Panc1 (cell line): ENCODE measurements at regions not wholly inside any gene's neighbourhood (a gene's known extent, or its start where the extent isn't known, plus 50 kb on each side); places are given as distances from the start of the nearest gene placed in this dataset.

Source experiments
- ATAC-seq: fragments of 200-7000 bp; cut with Tn5 transposase; 2 replicates; pipeline ENCODE4 v1.9.1; 2020; ENCODE audit warnings: mild to moderate bottlenecking, moderate library complexity
- BruUV-seq: library from RNA; stranded (reverse); fragments of 400-500 nt; replicated peaks from 2 replicates; lab custom pipeline; 2021; lab: Mats Ljungman, UMichigan
- CTCF ChIA-PET: fragments of 300-600 bp; sonication (Branson Sonifier 250); formaldehyde crosslinking; loops from one replicate; lab custom pipeline; 2022; ENCODE audit warnings: antibody characterized with exemption; lab: Charles Lee
- POLR2A ChIA-PET: fragments of 300-600 bp; sonication (Branson Sonifier 250); formaldehyde crosslinking; loops from one replicate; lab custom pipeline; 2022; ENCODE audit warnings: antibody characterized with exemption; lab: Charles Lee
- DNase-seq: peaks from one replicate; pipeline ENCODE4 v3.0.0-alpha.2; 2010; ENCODE audit warnings: low read depth, low spot score
- H3K27ac ChIP-seq: 2 replicates; pipeline ENCODE4 v1.5.1; 2011; ENCODE audit warnings: mild to moderate bottlenecking, low read length, inconsistent platforms
- H3K27me3 ChIP-seq: fragments of 200-500 bp; sonication (Bioruptor generic); 2 replicates; pipeline ENCODE4 v1.6.0; 2014; ENCODE audit warnings: low read length, inconsistent platforms; ENCODE audit not compliant: control insufficient read depth, insufficient read depth
- H3K36me3 ChIP-seq: fragments of 200-500 bp; sonication (Bioruptor generic); 2 replicates; pipeline ENCODE4 v1.5.1; 2014; ENCODE audit warnings: inconsistent platforms, mild to moderate bottlenecking, low read length, moderate library complexity; ENCODE audit not compliant: control insufficient read depth, insufficient read depth
- H3K4me1 ChIP-seq: 2 replicates; pipeline ENCODE4 v1.5.1; 2011; ENCODE audit warnings: inconsistent platforms, mild to moderate bottlenecking, low read length, moderate library complexity; ENCODE audit not compliant: control insufficient read depth, insufficient read depth
- H3K4me3 ChIP-seq, 2 experiments: 2 replicates each; pipeline ENCODE4 v1.5.1; 2011 to 2012; ENCODE audit warnings: low read depth in 2 of 2, low read length in 2 of 2, mild to moderate bottlenecking in 2 of 2, inconsistent platforms in 1 of 2, moderate library complexity in 1 of 2
- H3K9me3 ChIP-seq: fragments of 200-500 bp; sonication (Bioruptor generic); 2 replicates; pipeline ENCODE4 v1.5.1; 2014; ENCODE audit warnings: low read depth, mild to moderate bottlenecking, inconsistent platforms, low read length, moderate library complexity; ENCODE audit not compliant: control insufficient read depth, insufficient read depth
- POLR2AphosphoS5 ChIP-seq: IDR thresholded peaks from 2 replicates; pipeline ENCODE4 v1.6.1; 2012; ENCODE audit warnings: mild to moderate bottlenecking, low read depth, low read length, moderate library complexity
- REST ChIP-seq, 2 experiments: IDR thresholded peaks; 2 replicates each; pipeline ENCODE4 v1.6.1; 2011 to 2012; ENCODE audit warnings: low read depth in 2 of 2, control low read depth in 1 of 2, low read length in 1 of 2, mild to moderate bottlenecking in 1 of 2, moderate library complexity in 1 of 2; ENCODE audit not compliant: insufficient read depth in 1 of 2
- SIN3A ChIP-seq: IDR thresholded peaks from 2 replicates; pipeline ENCODE4 v1.6.1; 2012; ENCODE audit warnings: low read depth, mild to moderate bottlenecking, low read length, moderate library complexity, borderline replicate concordance; ENCODE audit not compliant: insufficient read depth
- TCF7L2 ChIP-seq: IDR thresholded peaks from 2 replicates; pipeline ENCODE4 v1.6.1; 2011; ENCODE audit warnings: mild to moderate bottlenecking, low read depth, low read length, inconsistent platforms
- in situ Hi-C: cut with HindIII; loops from 2 replicates; pipeline ENCODE4 v1.10.0; 2016; ENCODE audit warnings: low sequenced_read_pairs, low pct_unique_long_range_greater_than_20kb
- intact Hi-C: fragments of 100-400 bp; cut with micrococcal nuclease; formaldehyde crosslinking; loops from one replicate; pipeline ENCODE4 v1.10.0; 2022; ENCODE audit not compliant: unreplicated experiment
- TF ChIP-seq, protein P1 (sequence below): fragments of 450-650 bp; IDR thresholded peaks from 2 replicates; pipeline ENCODE4 v1.5.1; 2017; ENCODE audit warnings: mild to moderate bottlenecking

DNA sequence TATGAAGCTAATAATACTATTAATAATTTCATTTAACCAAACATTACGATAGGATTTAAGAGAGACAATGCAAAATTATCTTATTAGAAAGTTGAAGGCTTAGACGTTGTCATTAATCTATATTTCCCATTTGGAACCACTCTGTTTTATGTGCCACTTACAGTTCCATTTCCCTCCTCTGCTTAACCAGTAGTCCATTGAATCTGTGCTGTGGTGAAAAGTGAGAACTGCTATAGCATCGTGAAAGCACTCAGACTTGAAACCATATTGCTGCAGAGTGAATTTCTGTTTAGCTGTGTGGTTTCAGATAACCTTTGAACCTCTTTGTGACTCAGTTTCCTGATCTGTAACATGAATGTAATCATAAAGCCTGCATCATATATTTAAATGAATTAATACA, 2304.5 kb downstream of the MAT2B start:
- no peak overlapping the region for H3K27ac ChIP-seq
- no peaks in the 10 kb centered on the region for H3K27me3 ChIP-seq
- no TSS peak for BruUV-seq
- H3K9me3 ChIP-seq: no peaks in the 10 kb centered on the region
- ChIA-PET POLR2A (no interaction called here), CTCF (no interaction called here)
- H3K4me1 ChIP-seq: no peaks in the 10 kb centered on the region
- ATAC-seq: no peak
- no peak for DNase-seq
- TF ChIP-seq SIN3A: no peak
- no peak for TF ChIP-seq TCF7L2
- TF ChIP-seq, protein P1, sequence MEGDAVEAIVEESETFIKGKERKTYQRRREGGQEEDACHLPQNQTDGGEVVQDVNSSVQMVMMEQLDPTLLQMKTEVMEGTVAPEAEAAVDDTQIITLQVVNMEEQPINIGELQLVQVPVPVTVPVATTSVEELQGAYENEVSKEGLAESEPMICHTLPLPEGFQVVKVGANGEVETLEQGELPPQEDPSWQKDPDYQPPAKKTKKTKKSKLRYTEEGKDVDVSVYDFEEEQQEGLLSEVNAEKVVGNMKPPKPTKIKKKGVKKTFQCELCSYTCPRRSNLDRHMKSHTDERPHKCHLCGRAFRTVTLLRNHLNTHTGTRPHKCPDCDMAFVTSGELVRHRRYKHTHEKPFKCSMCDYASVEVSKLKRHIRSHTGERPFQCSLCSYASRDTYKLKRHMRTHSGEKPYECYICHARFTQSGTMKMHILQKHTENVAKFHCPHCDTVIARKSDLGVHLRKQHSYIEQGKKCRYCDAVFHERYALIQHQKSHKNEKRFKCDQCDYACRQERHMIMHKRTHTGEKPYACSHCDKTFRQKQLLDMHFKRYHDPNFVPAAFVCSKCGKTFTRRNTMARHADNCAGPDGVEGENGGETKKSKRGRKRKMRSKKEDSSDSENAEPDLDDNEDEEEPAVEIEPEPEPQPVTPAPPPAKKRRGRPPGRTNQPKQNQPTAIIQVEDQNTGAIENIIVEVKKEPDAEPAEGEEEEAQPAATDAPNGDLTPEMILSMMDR: no peak
- no peak for TF ChIP-seq POLR2AphosphoS5
- no peak for TF ChIP-seq REST (IDR thresholded peaks at IDR 0.05; ENCODE audit: insufficient read depth in 1 of 2, low read depth in 2 of 2, low read length in 1 of 2)
- intact Hi-C loops: no loop called here
- in situ Hi-C loops: no loop called here
- H3K36me3 ChIP-seq: no peaks in the 10 kb centered on the region
- H3K4me3 ChIP-seq: no peak overlapping the region

DNA sequence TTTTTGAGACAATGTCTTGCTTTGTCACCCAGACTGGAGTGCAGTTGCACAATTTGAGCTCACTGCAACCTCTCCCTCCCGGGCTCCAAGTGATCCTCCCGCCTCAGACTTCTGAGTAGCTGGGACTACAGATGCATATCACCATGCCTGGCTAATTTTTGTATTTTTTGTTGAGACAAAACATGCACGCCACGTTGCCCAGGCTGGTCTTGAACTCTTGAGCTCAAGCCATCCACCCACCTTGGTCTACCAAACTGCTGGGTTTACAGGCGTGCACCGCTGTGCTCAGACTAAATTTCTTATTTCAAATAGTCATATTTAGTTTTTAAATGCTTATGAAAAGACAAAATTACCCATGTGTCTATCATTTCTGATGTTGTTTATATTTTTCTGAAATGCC, 2324.1 kb downstream of the MAT2B start:
- Histone ChIP-seq H3K9me3 (no peaks in the 10 kb centered on the region), H3K27me3 (no peaks in the 10 kb centered on the region), H3K36me3 (no peaks in the 10 kb centered on the region), H3K4me3 (no peak overlapping the region), H3K4me1 (no peaks in the 10 kb centered on the region), H3K27ac (no peak overlapping the region)
- intact Hi-C loops: no loop called here
- POLR2A ChIA-PET: no interaction called here
- TF ChIP-seq REST (IDR thresholded peaks at IDR 0.05; ENCODE audit: insufficient read depth in 1 of 2, low read depth in 2 of 2, low read length in 1 of 2) (no peak), SIN3A (no peak), TCF7L2 (no peak), POLR2AphosphoS5 (no peak)
- TF ChIP-seq, protein P1: no peak
- DNase-seq: no peak
- in situ Hi-C loops: no loop called here
- CTCF ChIA-PET: no interaction called here
- no TSS peak for BruUV-seq
- ATAC-seq: no peak
